ENCODE measurements at regions not wholly inside any gene's neighbourhood (a gene's known extent, or its start where the extent isn't known, plus 50 kb on each side); places are given as distances from the start of the nearest gene placed in this dataset.

DNA sequence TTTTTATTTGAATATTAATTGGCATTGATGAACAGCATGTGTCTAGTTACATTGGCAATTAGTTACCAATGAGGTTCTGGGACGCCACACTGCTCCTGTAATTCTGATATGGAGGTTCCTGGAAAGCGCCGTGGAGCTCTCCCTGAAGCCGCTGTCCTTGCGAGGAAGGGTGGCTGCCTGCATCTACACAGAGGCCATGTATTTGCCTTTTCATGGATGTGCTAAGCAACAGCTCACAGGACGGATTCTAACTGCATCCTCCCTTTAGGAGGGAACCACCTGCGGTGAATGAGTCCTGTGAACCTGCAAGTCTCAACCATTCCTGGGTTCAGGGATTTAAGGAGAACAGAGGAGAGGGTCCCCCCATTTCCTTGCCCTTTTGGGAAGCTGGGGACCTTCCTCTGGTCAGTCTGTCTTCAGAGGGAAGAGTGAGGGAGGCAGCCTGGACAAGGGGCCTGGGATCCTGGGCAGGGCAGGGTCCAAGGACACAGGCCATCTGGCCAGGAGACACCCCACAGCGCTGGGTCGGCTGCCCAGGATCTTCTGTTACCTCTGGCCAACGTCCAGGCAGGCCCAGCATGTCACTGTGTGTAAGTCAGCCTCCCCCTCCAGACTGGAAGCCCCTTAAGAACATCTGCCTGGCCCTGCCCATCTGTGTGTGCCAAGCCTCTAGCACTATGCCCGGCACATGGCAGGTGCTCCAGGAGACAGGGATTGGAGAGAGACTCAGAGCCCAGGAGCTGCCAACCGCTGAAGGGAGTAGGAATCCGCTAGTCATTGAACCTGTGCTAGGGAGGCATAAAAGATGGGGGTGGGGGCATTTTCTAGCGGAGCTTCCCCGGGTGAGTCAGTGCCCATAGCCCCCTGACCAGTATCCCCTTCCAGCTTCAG is 314.1 kb upstream of the TNRC6C start:
- Histone ChIP-seq H3K9ac (ENCODE audit: low read depth in 1 of 2, low read length in 2 of 2) (no peak overlapping the region), H3K4me3 (ENCODE audit: low read depth in 1 of 3, low read length in 3 of 3) (no peak overlapping the region), H3K9me3 (ENCODE audit: control insufficient read depth in 4 of 4, low read length in 3 of 4) (peaks cover 0 to 2% (median 1%) of the 10 kb centered on the region in 4 donors), H3K27ac (ENCODE audit: low read depth in 1 of 2, low read length in 2 of 2) (no peak overlapping the region), H3K27me3 (ENCODE audit: control insufficient read depth in 4 of 4, insufficient read depth in 4 of 4, low read length in 3 of 4) (peaks cover 0 to 9% (median 0%) of the 10 kb centered on the region in 4 donors), H3K36me3 (ENCODE audit: control insufficient read depth in 4 of 4, insufficient read depth in 3 of 4, low read depth in 1 of 4, low read length in 3 of 4) (no peaks in the 10 kb centered on the region), H3K4me1 (ENCODE audit: control insufficient read depth in 4 of 4, insufficient read depth in 4 of 4, low read length in 3 of 4) (no peaks in the 10 kb centered on the region)
- TF ChIP-seq ATF3 (IDR thresholded peaks at IDR 0.05) = no peak
- DNase-seq (ENCODE audit: low spot score) = no peak
- WGBS = 69% methylated on average over 15 of the region's 15 CpGs

GRCh38 chr17:77645072-77646045 is 313.1 kb upstream of the TNRC6C start:
- no peak overlapping the region for H3K4me3 ChIP-seq (ENCODE audit: low read depth in 1 of 3, low read length in 3 of 3)
- H3K36me3 ChIP-seq (ENCODE audit: control insufficient read depth in 4 of 4, insufficient read depth in 3 of 4, low read depth in 1 of 4, low read length in 3 of 4) = no peaks in the 10 kb centered on the region
- H3K9me3 ChIP-seq (ENCODE audit: control insufficient read depth in 4 of 4, low read length in 3 of 4) = peaks cover 0 to 7% (median 2%) of the 10 kb centered on the region in 4 donors
- TF ChIP-seq HNF4G (IDR thresholded peaks at IDR 0.05) (no peak), TAF1 (conservative IDR thresholded peaks at IDR 0.05) (no peak), FOXA1 (IDR thresholded peaks at IDR 0.05) (no peak), JUND (IDR thresholded peaks at IDR 0.05) (no peak), RXRA (IDR thresholded peaks at IDR 0.05) (no peak), NR2F2 (IDR thresholded peaks at IDR 0.05) (no peak), FOXA2 (IDR thresholded peaks at IDR 0.05) (no peak)
- TF ChIP-seq, protein P1, sequence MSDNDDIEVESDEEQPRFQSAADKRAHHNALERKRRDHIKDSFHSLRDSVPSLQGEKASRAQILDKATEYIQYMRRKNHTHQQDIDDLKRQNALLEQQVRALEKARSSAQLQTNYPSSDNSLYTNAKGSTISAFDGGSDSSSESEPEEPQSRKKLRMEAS (IDR thresholded peaks at IDR 0.05) = no peak
- WGBS = 46% methylated on average over 28 of the region's 28 CpGs
- H3K27ac ChIP-seq (ENCODE audit: low read depth in 1 of 2, low read length in 2 of 2) = no peak overlapping the region
- H3K27me3 ChIP-seq (ENCODE audit: control insufficient read depth in 4 of 4, insufficient read depth in 4 of 4, low read length in 3 of 4) = peaks cover 0 to 9% (median 0%) of the 10 kb centered on the region in 4 donors
- no peaks in the 10 kb centered on the region for H3K4me1 ChIP-seq (ENCODE audit: control insufficient read depth in 4 of 4, insufficient read depth in 4 of 4, low read length in 3 of 4)
- H3K9ac ChIP-seq (ENCODE audit: low read depth in 1 of 2, low read length in 2 of 2) = no peak overlapping the region
- DNase-seq (ENCODE audit: low spot score) = no peak

DNA sequence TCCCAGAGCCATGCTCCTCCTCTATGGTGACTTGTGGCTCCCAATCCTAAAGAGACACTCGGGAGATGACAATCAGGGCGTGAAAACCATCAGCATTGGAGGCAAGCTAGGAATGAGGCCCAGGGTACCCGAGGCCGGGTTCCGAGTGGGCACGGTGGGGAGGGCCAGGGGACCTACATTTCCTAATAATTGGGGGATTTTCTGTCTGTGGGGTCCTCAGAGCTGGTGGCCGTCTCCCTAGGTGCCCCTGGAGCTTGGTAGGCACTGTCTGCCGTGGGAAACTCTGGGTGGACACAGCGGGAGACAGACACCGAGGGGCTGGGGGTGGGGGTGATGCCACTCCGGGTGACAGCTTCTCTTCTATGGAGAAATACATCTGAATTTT is 312.5 kb upstream of the TNRC6C start:
- Histone ChIP-seq H3K4me3 (ENCODE audit: low read depth in 1 of 3, low read length in 3 of 3) (no peak overlapping the region), H3K9ac (ENCODE audit: low read depth in 1 of 2, low read length in 2 of 2) (no peak overlapping the region), H3K36me3 (ENCODE audit: control insufficient read depth in 4 of 4, insufficient read depth in 3 of 4, low read depth in 1 of 4, low read length in 3 of 4) (no peaks in the 10 kb centered on the region), H3K9me3 (ENCODE audit: control insufficient read depth in 4 of 4, low read length in 3 of 4) (peaks cover 0 to 7% (median 2%) of the 10 kb centered on the region in 4 donors), H3K27me3 (ENCODE audit: control insufficient read depth in 4 of 4, insufficient read depth in 4 of 4, low read length in 3 of 4) (peaks cover 0 to 9% (median 0%) of the 10 kb centered on the region in 4 donors), H3K27ac (ENCODE audit: low read depth in 1 of 2, low read length in 2 of 2) (no peak overlapping the region), H3K4me1 (ENCODE audit: control insufficient read depth in 4 of 4, insufficient read depth in 4 of 4, low read length in 3 of 4) (no peaks in the 10 kb centered on the region)
- 71% methylated on average over 11 of the region's 11 CpGs for whole genome bisulfite sequencing
- no peak for DNase-seq (ENCODE audit: low spot score)
- TF ChIP-seq FOXA2 (IDR thresholded peaks at IDR 0.05) (no peak), RXRA (IDR thresholded peaks at IDR 0.05) (no peak), JUND (IDR thresholded peaks at IDR 0.05) (no peak), YY1 (IDR thresholded peaks at IDR 0.05) (no peak), HNF4A (conservative IDR thresholded peaks at IDR 0.05) (no peak), RAD21 (IDR thresholded peaks at IDR 0.05) (no peak), HNF4G (IDR thresholded peaks at IDR 0.05) (no peak), GABPA (IDR thresholded peaks at IDR 0.05 in 1 of 2, conservative IDR thresholded peaks at IDR 0.05 in 1 of 2) (no peak), ZBTB33 (IDR thresholded peaks at IDR 0.05) (no peak), FOXA1 (IDR thresholded peaks at IDR 0.05) (no peak), SP1 (IDR thresholded peaks at IDR 0.05) (no peak), NR2F2 (IDR thresholded peaks at IDR 0.05) (no peak), EGR1 (IDR thresholded peaks at IDR 0.05; ENCODE audit: low read depth in 2 of 2) (no peak), ATF3 (IDR thresholded peaks at IDR 0.05) (no peak)
- TF ChIP-seq, protein P1 (IDR thresholded peaks at IDR 0.05) = no peak
- TF ChIP-seq, protein P2, sequence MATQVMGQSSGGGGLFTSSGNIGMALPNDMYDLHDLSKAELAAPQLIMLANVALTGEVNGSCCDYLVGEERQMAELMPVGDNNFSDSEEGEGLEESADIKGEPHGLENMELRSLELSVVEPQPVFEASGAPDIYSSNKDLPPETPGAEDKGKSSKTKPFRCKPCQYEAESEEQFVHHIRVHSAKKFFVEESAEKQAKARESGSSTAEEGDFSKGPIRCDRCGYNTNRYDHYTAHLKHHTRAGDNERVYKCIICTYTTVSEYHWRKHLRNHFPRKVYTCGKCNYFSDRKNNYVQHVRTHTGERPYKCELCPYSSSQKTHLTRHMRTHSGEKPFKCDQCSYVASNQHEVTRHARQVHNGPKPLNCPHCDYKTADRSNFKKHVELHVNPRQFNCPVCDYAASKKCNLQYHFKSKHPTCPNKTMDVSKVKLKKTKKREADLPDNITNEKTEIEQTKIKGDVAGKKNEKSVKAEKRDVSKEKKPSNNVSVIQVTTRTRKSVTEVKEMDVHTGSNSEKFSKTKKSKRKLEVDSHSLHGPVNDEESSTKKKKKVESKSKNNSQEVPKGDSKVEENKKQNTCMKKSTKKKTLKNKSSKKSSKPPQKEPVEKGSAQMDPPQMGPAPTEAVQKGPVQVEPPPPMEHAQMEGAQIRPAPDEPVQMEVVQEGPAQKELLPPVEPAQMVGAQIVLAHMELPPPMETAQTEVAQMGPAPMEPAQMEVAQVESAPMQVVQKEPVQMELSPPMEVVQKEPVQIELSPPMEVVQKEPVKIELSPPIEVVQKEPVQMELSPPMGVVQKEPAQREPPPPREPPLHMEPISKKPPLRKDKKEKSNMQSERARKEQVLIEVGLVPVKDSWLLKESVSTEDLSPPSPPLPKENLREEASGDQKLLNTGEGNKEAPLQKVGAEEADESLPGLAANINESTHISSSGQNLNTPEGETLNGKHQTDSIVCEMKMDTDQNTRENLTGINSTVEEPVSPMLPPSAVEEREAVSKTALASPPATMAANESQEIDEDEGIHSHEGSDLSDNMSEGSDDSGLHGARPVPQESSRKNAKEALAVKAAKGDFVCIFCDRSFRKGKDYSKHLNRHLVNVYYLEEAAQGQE (IDR thresholded peaks at IDR 0.05) = no peak

Data from liver (tissue), 7 donors.